HG03442 (cell line): ENCODE measurements at regions not wholly inside any gene's neighbourhood (a gene's known extent, or its start where the extent isn't known, plus 50 kb on each side); places are given as distances from the start of the nearest gene placed in this dataset.
"Not testable (repeated sequence)": the region's sequence is repeated elsewhere in the genome, so short reads cannot be mapped to it uniquely, and the experiment has no call there.

Experiments
- ATAC-seq: cut with Tn5 transposase; IDR thresholded peaks from one replicate; pipeline ENCODE4 v1.9.1; 2021; ENCODE audit warnings: mild to moderate bottlenecking, moderate library complexity; ENCODE audit not compliant: unreplicated experiment

DNA sequence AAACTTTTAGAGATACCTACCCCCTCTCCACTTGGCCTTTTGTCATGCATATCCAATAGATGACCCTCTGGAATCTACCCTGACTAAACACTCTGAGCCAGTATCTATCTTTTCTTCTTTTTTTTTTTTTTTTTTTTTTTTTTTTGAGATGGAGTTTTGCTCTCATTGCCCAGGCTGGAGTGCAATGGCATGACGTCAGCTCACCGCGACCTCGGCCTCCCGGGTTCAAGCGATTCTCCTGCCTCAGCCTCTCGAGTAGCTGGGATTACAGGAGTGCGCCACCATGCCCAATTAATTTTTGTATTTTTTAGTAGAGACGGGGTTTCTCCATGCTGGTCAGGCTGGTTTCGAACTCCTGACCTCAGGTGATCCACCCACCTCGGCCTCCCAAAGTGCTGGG lies 50.8 kb upstream of the GRIN2B start:
- not testable (repeated sequence) for ATAC-seq

DNA sequence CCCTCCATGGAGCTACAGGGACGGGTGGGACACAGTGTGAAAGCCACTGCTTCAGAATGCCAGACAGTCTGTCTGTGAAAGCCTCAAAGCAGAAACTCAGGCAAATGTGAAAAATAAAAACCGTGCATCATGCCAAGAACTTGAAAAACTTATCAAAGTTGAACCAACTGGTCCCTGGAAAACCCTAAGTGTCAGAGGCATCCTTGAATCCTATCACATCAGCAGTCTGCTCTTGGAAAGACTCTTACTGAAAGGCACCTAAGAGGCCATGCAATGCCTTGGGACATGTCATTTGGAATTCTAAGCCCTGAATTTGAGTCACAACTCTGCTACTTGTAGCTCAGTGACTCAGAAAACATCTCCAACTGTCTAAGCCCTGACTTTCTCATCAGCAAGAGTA lies 62.4 kb upstream of the GRIN2B start:
- ATAC-seq, result no peak

DNA sequence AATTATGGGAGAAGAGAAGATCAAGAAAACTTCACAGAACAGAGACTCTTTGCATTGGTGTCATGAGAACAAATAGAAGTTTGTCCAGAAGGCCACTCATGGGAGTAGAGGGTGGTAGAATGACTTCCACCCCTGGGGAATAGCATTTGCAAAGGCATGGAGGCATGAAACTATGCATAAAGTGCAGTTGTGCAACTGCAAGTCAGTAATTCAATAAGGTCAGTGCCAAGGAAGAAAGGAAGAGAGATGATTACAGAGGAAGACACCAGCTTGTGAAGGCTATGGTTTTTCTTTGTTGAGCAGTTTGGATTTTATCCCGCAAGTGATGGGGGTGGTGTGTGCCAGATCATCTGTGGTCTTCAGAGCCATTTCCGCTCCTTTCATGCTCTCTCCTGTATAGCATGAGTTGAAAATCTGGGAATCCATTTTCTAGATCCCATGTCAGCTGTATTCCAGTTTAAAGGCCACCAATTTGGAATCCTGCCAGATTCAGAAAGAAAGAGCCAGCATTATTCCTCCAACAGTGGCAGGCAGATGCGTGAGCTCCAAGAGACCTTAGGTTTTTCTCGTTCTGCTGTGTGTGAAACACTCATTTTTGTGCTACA lies 67.6 kb upstream of the GRIN2B start:
- no peak for ATAC-seq

DNA sequence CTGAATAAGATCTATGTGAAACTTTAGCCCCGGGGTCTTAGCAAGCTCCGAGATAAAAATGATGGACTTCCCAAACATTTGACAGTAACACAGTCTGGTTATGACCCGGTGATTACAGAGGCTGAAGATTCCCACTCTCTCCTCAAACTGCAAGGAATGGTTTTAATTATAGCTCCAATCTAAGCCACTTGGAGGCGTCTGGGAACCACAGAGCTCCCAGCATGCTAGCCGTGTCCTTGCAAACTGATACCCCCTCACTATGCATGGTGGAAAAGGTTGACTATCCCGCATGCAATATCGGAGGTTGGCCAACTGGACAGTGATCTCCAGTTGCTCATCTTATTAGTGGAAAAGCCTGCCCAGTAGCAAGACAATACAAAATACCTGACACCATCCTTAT lies 76.5 kb upstream of the GRIN2B start:
- ATAC-seq, result no peak

DNA sequence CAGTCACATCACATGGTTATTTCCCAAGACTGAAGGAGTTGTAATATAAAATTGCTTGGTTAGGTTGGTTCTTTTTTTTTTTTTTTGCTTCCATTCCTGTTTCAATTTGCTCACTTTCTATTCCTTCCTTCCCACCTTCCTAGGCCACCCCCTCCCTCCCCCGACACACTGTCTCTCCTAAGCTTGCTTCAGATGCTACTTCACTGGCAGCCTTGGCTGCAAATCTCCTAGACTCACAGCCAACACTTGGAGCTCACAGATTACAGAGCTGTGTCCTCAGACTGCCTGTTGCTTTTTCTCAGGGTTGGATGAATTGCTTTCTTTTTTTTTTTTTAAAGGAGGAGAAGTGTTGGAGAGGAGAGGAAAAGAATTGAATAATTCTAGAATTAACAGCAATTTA lies 77.3 kb upstream of the GRIN2B start:
- ATAC-seq, result no peak

DNA sequence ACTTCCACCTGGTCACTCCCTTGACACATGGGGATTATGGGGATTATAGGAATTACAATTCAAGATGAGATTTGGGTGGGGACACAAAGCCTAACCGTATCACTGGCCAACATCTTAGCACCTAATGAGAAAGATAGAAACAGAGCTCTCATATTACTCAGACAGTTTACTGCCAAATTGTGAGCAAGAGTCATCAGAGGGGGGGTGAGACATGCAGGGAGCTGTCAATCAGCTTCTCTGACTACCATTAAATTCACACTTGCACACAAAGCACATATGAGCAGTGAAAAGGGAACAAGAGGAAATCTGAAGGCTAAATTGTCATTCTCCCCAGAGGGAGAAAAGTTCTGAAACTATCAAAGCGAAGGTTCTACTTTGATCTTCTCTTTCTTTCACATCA lies 78.1 kb upstream of the GRIN2B start:
- no peak for ATAC-seq

DNA sequence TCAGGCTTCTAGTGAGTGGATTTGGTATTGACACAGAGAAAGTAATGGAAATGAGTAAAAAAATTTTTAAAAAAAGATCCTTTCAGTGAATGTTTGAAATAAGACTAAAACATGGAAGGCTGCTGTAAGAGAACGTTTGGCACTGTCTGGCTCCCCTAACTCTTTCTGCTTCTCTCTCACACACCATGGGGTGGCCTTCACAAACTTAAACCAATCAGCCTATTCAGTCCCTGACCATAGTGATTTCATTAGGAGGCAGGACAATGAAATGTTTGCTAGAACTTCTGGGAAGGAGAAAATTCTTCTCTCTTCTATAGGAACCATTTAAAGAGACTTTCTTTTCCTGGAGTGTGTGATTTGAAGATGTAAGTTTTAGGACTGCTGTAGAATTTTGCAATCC lies 84.2 kb upstream of the GRIN2B start:
- no peak for ATAC-seq

DNA sequence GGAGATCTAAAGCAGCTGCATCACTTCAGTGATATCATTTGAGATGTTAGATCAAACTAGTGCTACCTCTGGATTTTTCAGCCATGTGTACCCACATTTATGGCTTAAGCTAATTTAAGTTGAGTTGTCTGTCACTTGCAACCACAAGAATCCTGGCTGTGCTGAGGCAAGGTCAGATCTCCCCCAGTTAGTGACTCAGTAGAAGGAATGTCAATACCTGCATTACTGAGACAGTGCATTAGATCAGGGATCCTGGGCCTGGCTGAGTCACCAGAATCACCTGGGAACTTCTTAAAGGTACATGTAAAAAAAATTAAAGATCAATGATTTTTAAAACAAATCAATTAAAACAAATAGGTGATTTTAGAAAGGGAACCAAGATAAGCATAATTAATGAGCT lies 84.6 kb upstream of the GRIN2B start:
- no peak for ATAC-seq

DNA sequence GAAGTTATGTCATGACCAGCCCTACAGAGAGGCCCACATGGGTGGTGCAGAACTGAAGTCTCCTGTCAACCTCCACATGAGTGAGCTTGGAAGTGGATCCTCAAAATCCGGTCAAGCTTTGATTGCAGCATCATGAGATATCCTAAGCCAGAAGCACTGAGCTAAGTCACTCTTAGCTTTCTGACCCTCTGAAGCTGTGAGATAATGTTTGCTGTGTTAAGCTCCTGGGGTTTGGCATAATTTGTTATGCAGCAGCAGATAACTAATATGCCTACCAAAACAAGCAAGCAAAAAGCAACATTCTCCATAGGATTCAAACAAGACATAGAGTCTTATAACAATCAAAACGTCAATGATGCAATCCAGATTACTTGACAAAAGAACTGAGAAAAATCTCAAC lies 87.6 kb upstream of the GRIN2B start:
- ATAC-seq, result no peak

DNA sequence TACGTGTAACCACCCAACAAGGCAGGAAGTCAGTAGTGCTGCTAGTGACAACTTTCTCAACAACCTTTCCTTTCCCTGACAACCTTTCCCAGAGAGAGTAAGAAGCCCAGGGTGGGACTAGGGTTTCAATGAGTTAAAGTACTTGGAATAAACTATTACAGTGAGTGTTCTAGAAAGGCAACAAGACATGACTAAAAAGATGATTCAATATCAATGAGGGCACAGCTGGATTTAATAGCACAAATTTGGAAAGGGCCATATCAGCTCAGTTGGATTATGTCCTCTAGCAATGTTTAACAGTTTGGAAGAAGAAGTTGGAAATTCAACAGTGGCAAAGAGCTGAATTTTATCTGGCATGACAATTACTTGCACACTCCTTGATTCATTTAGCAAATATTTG lies 90.4 kb upstream of the GRIN2B start:
- ATAC-seq, result no peak

DNA sequence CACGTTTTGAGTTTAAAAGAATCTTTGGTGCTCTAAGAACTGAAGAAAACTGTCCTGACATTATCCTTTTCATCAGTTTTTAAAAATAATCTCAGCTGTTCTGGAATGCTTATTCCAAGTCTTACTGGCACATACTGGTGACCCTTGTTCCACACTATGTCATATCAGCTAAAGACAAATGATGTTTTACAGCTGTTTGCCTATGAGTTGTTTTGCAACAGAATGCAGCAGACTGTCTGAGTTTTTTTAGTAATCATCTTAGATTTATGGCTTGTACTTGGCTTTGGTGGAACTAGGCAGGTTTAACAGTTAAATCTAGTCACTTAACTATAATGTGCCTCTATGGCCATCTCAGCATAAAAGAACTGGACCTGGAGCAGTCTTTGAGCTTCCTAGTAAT lies 91.6 kb upstream of the GRIN2B start:
- no peak for ATAC-seq

DNA sequence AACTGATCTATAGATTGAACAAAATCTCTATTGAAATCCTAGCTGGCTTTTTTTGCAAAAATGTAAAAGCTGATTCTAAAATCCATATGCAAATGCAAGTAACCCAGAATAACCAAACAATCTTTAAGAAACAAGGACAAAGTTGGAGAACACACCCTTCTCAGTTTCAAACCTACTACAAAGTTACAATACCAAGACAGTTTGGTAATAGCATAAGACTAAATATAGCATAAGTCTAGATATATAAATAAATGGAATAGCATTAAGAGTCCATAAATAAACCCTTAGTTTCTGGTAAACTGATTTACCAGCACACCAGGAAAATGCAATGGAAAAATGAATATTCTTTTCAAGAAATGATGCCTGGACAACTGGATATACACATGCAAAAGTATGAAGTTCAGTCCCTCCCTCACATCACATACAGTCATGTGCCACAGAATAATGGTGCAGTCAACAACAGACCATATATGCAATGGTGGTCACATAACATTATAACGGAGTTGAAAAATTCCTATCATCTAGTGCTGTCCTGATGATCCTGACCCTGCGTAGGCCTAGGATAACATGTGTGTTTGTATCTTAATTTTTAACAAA lies 94.5 kb upstream of the GRIN2B start:
- ATAC-seq, result no peak

DNA sequence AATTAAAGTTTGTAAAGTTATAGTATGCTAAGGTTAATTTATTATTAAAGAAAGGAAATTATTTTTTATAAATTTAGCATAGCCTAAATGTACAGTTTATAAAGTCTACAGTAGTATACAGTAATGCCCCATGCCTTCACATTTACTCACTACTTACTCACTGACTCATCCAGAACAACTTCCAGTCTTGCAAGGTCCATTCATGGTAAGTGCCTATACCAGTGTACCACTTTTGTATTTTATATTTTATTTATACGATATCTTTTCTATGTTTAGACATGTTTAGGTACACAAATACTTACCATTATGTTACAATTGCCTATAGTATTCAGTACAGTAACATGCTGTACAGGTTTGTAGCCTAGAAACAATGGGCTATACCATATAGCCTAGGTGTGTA lies 95.1 kb upstream of the GRIN2B start:
- ATAC-seq, result no peak

DNA sequence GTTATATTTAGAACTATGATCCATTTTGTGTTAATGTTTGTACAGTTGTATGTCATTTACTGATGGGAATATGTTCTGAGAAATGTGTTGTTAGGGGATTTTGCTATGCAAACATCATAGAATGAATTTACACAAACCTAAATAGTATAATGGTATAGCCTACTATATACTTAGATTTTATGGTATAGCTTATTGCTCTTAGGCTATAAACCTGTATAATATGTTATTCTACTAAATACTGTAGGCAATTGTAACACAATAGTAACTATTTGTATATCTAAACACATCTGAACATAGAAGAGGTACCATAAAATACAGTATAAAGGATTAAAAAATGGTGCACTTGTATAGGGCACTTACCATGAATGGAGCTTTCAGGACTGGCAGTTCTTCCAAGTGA lies 105.4 kb upstream of the GRIN2B start:
- no peak for ATAC-seq

DNA sequence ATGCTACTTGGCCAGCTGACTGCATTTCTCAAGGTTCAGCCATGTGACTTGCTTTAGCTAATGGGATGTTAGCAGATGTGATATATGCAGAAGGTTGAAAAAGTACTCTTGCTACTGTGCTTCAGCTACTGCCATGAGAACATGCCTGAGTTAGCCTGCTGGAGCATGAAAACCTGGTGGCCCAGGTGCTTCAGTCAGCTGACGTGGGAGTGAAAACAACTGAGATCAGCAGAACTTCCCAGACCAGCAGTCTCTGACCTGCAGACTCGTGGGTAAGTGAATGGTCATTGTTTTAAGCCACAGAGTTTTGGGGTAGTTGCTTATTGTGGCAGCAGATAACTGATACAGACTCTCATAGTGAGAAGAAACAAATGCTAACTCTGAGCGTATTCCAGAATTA lies 118.6 kb upstream of the GRIN2B start:
- no peak for ATAC-seq

DNA sequence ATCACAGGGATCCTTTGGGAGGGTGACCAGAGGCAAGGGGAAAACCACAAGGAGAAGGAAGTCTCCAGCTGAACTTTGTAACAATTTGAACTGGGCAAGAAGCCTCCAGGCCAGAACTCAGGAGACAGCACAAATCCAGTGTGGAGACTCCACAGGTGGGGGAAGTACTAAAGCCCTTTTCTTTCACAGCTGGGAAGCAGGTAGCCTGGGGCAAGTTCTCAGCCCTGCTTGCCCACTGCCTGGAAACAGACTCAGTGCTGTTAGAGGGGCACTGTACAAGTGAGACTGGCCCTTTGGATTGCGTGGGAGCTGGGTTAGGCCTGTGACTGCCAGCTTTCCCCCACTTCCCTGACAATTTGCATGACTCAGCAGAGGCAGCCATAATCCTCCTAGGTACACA lies 120.2 kb upstream of the GRIN2B start:
- ATAC-seq, result not testable (repeated sequence)

DNA sequence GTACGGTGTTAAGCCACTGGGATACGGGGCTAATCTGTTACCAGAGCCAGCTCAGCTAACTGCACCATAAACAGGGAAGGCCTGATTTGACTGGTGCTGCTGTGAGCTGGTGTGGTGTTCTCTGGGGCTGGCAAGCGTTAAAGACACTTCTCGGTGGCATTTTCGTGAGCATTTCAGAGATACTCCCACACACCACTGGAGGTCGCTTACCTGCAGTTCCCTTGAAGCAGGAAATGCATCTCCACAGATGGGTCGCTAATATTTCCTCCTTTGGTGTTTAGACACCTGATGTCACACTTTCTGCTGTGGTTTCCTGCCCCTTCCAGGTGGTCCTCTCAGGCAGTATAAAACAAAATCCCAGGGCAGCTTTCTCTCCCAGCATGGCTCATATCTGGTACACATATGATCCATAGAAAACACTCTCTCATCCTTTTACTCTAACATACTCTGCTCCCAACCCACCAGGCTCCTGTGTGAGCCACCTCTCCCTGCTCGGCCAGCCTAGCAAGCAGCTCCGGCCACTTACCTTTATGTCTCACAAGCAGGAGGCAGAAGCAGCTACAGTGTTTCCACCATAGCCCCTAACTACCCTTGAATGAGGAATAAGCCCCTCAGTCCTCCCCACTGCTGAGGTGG lies 129.9 kb upstream of the GRIN2B start:
- ATAC-seq, result peak; percentile 98

DNA sequence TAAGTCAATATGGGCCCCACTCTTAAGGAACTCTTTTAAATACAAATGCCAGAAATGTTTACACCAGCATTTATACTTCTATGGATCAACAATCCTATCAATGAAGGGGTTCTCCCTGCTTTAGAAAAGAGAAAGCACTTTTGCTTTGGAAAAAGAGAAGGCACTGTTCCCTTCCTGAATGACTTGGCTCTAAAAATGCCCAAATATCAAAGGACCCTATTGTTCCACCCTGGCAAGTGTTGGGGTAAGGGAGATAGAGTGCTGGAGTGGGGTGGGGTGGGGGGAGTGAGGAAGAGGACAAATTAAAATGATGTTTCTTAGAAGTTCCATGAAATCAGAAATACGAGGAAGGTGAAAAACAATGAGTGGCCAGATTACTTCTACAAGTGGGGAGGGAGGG lies 131.6 kb upstream of the GRIN2B start:
- ATAC-seq, result no peak

DNA sequence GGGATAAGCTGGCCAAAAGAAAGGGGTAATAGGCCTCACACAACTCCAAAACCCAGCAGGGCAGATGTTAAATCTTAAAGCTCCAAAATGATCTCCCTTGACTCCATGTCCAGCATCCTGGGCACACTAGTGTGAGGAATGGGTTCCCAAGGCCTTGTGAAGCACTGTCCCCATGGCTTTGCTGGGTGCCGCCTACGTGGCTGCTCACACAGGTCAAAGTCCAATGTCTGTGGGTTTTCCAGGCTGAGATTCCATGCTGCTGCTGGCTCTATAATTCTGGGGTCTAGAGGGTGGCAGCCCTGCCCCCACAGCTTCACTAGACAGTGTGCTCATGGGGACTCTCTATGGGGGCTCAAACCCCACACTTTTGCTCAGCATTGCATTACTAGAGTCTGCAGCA lies 145.3 kb upstream of the GRIN2B start:
- no peak for ATAC-seq

DNA sequence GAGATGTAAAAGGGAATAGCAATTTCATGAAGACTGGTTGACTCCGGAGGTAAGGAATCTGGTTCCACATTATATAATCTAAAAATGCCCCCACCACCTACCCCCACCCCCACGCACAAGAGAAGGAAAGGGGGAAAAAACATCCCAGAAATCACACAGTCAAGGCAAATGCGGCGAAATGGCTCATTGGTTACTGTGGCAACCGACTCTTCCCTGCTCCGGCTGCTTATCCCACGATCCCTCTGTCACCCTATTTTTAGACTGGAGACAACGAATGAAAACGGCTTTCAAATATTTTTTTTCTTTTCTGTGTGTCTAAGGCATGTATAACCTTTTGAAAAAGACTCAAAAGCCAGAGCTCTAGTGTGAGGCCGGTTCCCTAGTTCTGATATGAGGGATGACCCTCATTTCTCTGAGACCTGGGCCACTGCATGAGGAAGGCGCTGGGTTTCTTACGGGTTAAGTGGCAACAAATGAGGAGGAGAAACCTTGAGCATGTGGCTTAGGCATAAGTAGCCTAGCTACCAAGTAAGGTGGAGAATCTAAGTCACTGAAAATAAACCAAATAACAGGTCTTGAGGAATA lies 148.3 kb upstream of the GRIN2B start:
- no peak for ATAC-seq

DNA sequence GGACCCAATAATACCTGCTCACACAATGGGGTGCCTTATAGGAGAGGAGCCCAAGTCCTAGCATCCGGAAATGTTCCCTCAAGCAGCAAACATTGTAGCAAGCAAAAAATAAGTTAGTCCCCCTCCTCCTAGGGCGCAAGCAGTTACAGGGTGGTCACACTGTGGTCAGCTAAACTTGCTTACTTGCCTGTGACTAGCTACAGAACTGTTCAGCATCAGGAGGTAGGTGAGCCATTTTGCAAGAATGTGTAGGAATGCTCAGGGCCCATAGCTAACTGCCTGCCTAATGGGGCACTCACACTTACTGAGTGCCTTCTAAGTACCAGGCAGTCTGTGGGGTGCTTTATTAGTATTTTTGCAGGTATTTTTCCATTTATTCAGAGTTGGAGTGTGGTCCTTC lies 154.6 kb upstream of the GRIN2B start:
- no peak for ATAC-seq

DNA sequence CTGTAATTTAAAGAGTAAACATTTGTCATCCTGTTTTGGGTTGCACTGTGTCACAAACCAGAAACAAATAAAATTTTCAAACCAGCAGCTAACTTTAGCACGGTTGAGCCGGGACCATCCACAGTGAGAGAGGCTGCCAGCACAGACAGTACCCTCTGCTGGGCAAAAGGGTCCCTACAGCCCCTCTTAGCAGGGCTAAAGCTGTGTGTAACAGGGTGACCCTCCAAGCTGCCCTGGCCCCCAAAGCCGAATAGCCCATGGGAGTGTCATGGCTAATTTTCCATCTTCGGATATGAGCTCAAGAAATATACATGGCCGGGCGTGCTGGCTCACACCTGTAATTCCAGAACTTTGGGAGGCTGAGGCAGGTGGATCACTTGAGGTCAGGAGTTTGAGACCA lies 157.1 kb upstream of the GRIN2B start:
- no peak for ATAC-seq
